ENCODE measurements at regions not wholly inside any gene's neighbourhood (a gene's known extent, or its start where the extent isn't known, plus 50 kb on each side); places are given as distances from the start of the nearest gene placed in this dataset.

DNA sequence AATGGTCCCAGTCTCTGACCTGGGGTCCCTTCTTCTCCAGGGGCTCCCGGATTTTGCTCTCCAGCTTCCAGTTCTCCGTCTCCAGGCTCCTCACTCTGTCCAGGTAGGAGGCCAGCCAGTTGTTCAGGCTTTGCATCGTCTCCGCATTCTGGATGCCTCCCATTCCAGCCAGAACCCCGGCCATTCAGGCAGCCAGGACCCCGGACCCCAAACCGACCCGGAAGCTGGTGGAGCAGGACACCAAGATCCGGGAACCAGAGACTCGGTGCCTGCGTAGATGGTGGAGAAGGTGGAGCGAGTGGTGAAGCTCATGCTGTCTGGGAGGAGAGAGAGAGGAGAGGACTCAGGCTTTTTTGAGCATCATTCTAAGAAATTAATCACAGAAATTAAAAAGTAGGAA lies 572.4 kb upstream of the NCAM2 start:
- intact Hi-C loops (cut with DNase I; ENCODE audit: low total_unique reads), result no loop called here
- H3K9me3 ChIP-seq, result peaks cover 0 to 27% (median 3%) of the 10 kb centered on the region in 8 donors
- H3K4me3 ChIP-seq, result no peak overlapping the region
- H3K36me3 ChIP-seq, result no peaks in the 10 kb centered on the region
- no peaks in the 10 kb centered on the region for H3K4me1 ChIP-seq
- no peaks in the 10 kb centered on the region for H3K27me3 ChIP-seq (replicated peaks in 1 of 7)
- H3K27ac ChIP-seq, result no peak overlapping the region
- TF ChIP-seq POLR2AphosphoS5 (IDR thresholded peaks at IDR 0.05), result no peak
- 89 to 96% (median 90%) methylated on average over 12 of the region's 12 CpGs for WGBS, 5 donors
- no peak for DNase-seq

GRCh38 chr21:20440338-20440737 lies 557.9 kb upstream of the NCAM2 start:
- no peak overlapping the region for H3K4me3 ChIP-seq
- H3K36me3 ChIP-seq, result no peaks in the 10 kb centered on the region
- no peaks in the 10 kb centered on the region for H3K4me1 ChIP-seq
- intact Hi-C loops (cut with DNase I; ENCODE audit: low total_unique reads), result no loop called here
- H3K9me3 ChIP-seq, result peaks cover 0 to 8% (median 1%) of the 10 kb centered on the region in 8 donors
- no peak for TF ChIP-seq POLR2AphosphoS5 (IDR thresholded peaks at IDR 0.05)
- no peak for TF ChIP-seq POLR2A (IDR thresholded peaks at IDR 0.05)
- no peak for TF ChIP-seq CTCF (IDR thresholded peaks at IDR 0.05 in 8 of 11, conservative IDR thresholded peaks at IDR 0.05 in 3 of 11)
- no peak overlapping the region for H3K27ac ChIP-seq
- WGBS, 5 donors, result 61 to 86% (median 78%) methylated on average over 5 of the region's 5 CpGs
- no peaks in the 10 kb centered on the region for H3K27me3 ChIP-seq (replicated peaks in 1 of 7)
- no peak for DNase-seq

DNA sequence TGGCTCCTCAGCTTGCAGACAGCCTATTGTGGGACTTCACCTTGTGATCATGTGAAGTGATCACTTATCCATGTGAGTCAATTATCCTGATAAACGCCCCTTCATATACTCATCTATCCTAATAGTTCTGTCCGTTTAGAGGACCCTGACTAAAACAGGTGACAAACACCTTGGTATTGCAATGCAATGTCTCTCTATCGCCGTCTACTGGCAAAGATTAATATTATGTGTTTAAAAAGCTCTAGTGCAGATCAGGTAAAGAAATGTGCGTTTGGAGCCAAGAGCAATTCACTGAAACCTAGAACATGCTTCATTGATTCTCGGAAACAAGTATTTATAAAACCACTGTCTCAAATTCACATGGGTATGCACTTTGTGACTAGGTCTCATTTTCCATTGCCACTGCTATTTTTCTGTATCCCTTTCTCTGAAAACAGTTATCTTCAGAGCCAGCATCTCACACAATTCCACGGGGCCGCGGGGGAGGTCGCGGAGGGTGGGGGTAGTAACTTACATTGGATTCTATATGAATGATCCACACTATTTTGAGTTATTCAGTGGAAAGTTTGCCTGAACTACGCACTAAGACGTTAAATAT lies 554.6 kb upstream of the NCAM2 start:
- H3K27me3 ChIP-seq (replicated peaks in 1 of 7), result no peaks in the 10 kb centered on the region
- WGBS, 5 donors, result 67 to 76% (median 71%) methylated on average over 13 of the region's 13 CpGs
- no peaks in the 10 kb centered on the region for H3K4me1 ChIP-seq
- no peaks in the 10 kb centered on the region for H3K36me3 ChIP-seq
- peaks cover 0 to 8% (median 1%) of the 10 kb centered on the region in 8 donors for H3K9me3 ChIP-seq
- intact Hi-C loops (cut with DNase I; ENCODE audit: low total_unique reads), result no loop called here
- no peak overlapping the region for H3K4me3 ChIP-seq
- no peak for DNase-seq
- no peak for TF ChIP-seq POLR2A (IDR thresholded peaks at IDR 0.05)
- TF ChIP-seq POLR2AphosphoS5 (IDR thresholded peaks at IDR 0.05), result no peak
- no peak for TF ChIP-seq CTCF (IDR thresholded peaks at IDR 0.05 in 8 of 11, conservative IDR thresholded peaks at IDR 0.05 in 3 of 11)
- H3K27ac ChIP-seq, result no peak overlapping the region

- no peak overlapping the region for H3K4me3 ChIP-seq
- H3K27me3 ChIP-seq (replicated peaks in 1 of 7), result no peaks in the 10 kb centered on the region
- no peaks in the 10 kb centered on the region for H3K36me3 ChIP-seq
- 58 to 78% (median 64%) methylated on average over 2 of the region's 2 CpGs for WGBS, 5 donors
- no peak overlapping the region for H3K27ac ChIP-seq
- H3K9me3 ChIP-seq, result peaks cover 0 to 6% (median 0%) of the 10 kb centered on the region in 8 donors
- intact Hi-C loops (cut with DNase I; ENCODE audit: low total_unique reads), result no loop called here
- H3K4me1 ChIP-seq, result no peaks in the 10 kb centered on the region
- TF ChIP-seq POLR2A (IDR thresholded peaks at IDR 0.05) (no peak), CTCF (IDR thresholded peaks at IDR 0.05 in 8 of 11, conservative IDR thresholded peaks at IDR 0.05 in 3 of 11) (no peak), POLR2AphosphoS5 (IDR thresholded peaks at IDR 0.05) (no peak)
- no peak for DNase-seq
These were observed 552.2 kb upstream of the NCAM2 start for GRCh38 chr21:20445971-20446370.

DNA sequence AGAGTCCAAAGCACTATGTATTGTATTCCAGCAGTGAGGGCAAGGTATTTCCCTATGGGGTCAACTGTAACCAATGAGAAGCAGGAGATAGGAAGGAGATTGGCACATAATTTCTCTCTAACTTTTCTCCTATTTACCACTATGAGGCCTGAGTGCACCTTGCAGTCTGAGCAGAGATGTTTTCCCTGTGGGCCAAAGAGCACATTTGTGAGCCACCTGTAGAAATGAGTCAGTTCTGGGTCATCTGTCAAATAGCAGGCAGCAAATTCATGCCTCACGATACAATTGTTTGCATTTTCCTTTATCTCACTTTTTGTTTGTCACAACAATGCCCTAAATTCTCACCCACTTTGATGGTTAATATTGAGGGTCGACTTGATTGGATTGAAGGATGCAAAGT lies 547.2 kb upstream of the NCAM2 start:
- H3K4me1 ChIP-seq, result no peaks in the 10 kb centered on the region
- intact Hi-C loops (cut with DNase I; ENCODE audit: low total_unique reads), result no loop called here
- DNase-seq, result no peak
- no peaks in the 10 kb centered on the region for H3K9me3 ChIP-seq
- H3K27ac ChIP-seq, result no peak overlapping the region
- TF ChIP-seq CTCF (IDR thresholded peaks at IDR 0.05 in 8 of 11, conservative IDR thresholded peaks at IDR 0.05 in 3 of 11), result no peak
- TF ChIP-seq POLR2A (IDR thresholded peaks at IDR 0.05), result no peak
- no peak for TF ChIP-seq POLR2AphosphoS5 (IDR thresholded peaks at IDR 0.05)
- H3K27me3 ChIP-seq (replicated peaks in 1 of 7), result no peaks in the 10 kb centered on the region
- no peaks in the 10 kb centered on the region for H3K36me3 ChIP-seq
- WGBS, 5 donors, result 65 to 87% (median 77%) methylated on average over 2 of the region's 2 CpGs
- no peak overlapping the region for H3K4me3 ChIP-seq
